ENCODE measurements at regions not wholly inside any gene's neighbourhood (a gene's known extent, or its start where the extent isn't known, plus 50 kb on each side); places are given as distances from the start of the nearest gene placed in this dataset.
A peak's percentile ranks its signal among the peaks of the same experiment; 100 is the strongest.

GRCh38 chr13:76777096-76777495 is 109.1 kb downstream of the KCTD12 start:
- H3K4me1 ChIP-seq = peaks cover 0 to 26% (median 0%) of the 10 kb centered on the region in 4 donors
- no peak for DNase-seq
- H3K9me3 ChIP-seq = no peaks in the 10 kb centered on the region
- H3K27me3 ChIP-seq = no peaks in the 10 kb centered on the region
- TF ChIP-seq EP300 (IDR thresholded peaks at IDR 0.05) (no peak), POLR2A (IDR thresholded peaks at IDR 0.05) (no peak), POLR2AphosphoS5 (IDR thresholded peaks at IDR 0.05) (no peak), CTCF (IDR thresholded peaks at IDR 0.05) (no peak)
- H3K36me3 ChIP-seq = no peaks in the 10 kb centered on the region
- intact Hi-C loops (cut with DNase I) = no loop called here
- no peak overlapping the region for H3K4me3 ChIP-seq
- no peak overlapping the region for H3K27ac ChIP-seq
- 90 to 93% methylated on average over 1 of the region's 1 CpG for WGBS, 2 donors

- DNase-seq = no peak
- 70 to 79% methylated on average over 3 of the region's 3 CpGs for WGBS, 2 donors
- TF ChIP-seq POLR2AphosphoS5 (IDR thresholded peaks at IDR 0.05) = no peak
- no peak for TF ChIP-seq POLR2A (IDR thresholded peaks at IDR 0.05)
- TF ChIP-seq EP300 (IDR thresholded peaks at IDR 0.05) = no peak
- TF ChIP-seq CTCF (IDR thresholded peaks at IDR 0.05) = no peak
- peaks cover 0 to 23% (median under 1%) of the 10 kb centered on the region in 4 donors for H3K4me1 ChIP-seq
- no peak overlapping the region for H3K27ac ChIP-seq
- no peak overlapping the region for H3K4me3 ChIP-seq
- H3K27me3 ChIP-seq = no peaks in the 10 kb centered on the region
- H3K36me3 ChIP-seq = no peaks in the 10 kb centered on the region
- no peaks in the 10 kb centered on the region for H3K9me3 ChIP-seq
- intact Hi-C loops (cut with DNase I) = no loop called here
These were observed 111.0 kb downstream of the KCTD12 start for GRCh38 chr13:76775088-76775740.

GRCh38 chr13:76773448-76774094 is 112.6 kb downstream of the KCTD12 start:
- Histone ChIP-seq H3K9me3 (no peaks in the 10 kb centered on the region), H3K27me3 (no peaks in the 10 kb centered on the region), H3K4me3 (no peak overlapping the region), H3K27ac (no peak overlapping the region), H3K36me3 (no peaks in the 10 kb centered on the region), H3K4me1 (peaks cover 0 to 21% (median 17%) of the 10 kb centered on the region in 4 donors)
- intact Hi-C loops (cut with DNase I) = no loop called here
- DNase-seq = no peak
- WGBS, 2 donors = 86 to 91% methylated on average over 5 of the region's 5 CpGs
- no peak for TF ChIP-seq EP300 (IDR thresholded peaks at IDR 0.05)
- no peak for TF ChIP-seq CTCF (IDR thresholded peaks at IDR 0.05)
- peak in 1 of 4 donors; percentile 8 for TF ChIP-seq POLR2AphosphoS5 (IDR thresholded peaks at IDR 0.05)
- TF ChIP-seq POLR2A (IDR thresholded peaks at IDR 0.05) = no peak

GRCh38 chr13:76772241-76772640 is 114.0 kb downstream of the KCTD12 start:
- H3K36me3 ChIP-seq = no peaks in the 10 kb centered on the region
- H3K9me3 ChIP-seq = no peaks in the 10 kb centered on the region
- intact Hi-C loops (cut with DNase I) = no loop called here
- no peak overlapping the region for H3K4me3 ChIP-seq
- 99 to 100% methylated on average over 1 of the region's 1 CpG for WGBS, 2 donors
- TF ChIP-seq POLR2A (IDR thresholded peaks at IDR 0.05) (no peak), EP300 (IDR thresholded peaks at IDR 0.05) (no peak), CTCF (IDR thresholded peaks at IDR 0.05) (no peak), POLR2AphosphoS5 (IDR thresholded peaks at IDR 0.05) (no peak)
- DNase-seq = no peak
- no peak overlapping the region for H3K27ac ChIP-seq
- peaks cover 0 to 32% (median 24%) of the 10 kb centered on the region in 4 donors for H3K4me1 ChIP-seq
- no peaks in the 10 kb centered on the region for H3K27me3 ChIP-seq

Measured in sigmoid colon (tissue), 6 donors.